Adrenal gland (tissue), 9 donors: ENCODE measurements at regions not wholly inside any gene's neighbourhood (a gene's known extent, or its start where the extent isn't known, plus 50 kb on each side); places are given as distances from the start of the nearest gene placed in this dataset.

Experiments used
- DNase-seq, 7 donors: peaks; one replicate each; pipeline ENCODE4 v3.0.0-alpha.2; 2019 to 2020
- H3K27ac ChIP-seq, 5 donors: fragments of 200-600 bp; sonication (generic) in 4 of 5; 1 replicate in 3 of 5; 2 replicates in 2 of 5; pipeline versions ENCODE4 v1.5.1 to v1.8.0; 2016 to 2020; ENCODE audit warnings: mild to moderate bottlenecking in 1 of 5
- H3K27me3 ChIP-seq: fragments of 200-600 bp; 2 replicates; pipeline ENCODE4 v1.8.0; 2021
- H3K36me3 ChIP-seq, 2 donors: fragments of 200-600 bp; replicated peaks in 1 of 2; 1 replicate in 1 of 2; 2 replicates in 1 of 2; pipeline versions ENCODE4 v1.5.1 to v1.8.0; 2018 to 2022
- H3K4me1 ChIP-seq, 2 donors: fragments of 200-600 bp; replicated peaks in 1 of 2; 1 replicate in 1 of 2; 2 replicates in 1 of 2; pipeline versions ENCODE4 v1.5.1 to v1.8.0; 2018 to 2021
- H3K4me3 ChIP-seq, 4 donors: fragments of 200-600 bp; sonication (generic) in 3 of 4; one replicate each; pipeline ENCODE4 v1.5.1; 2016 to 2018
- H3K9me3 ChIP-seq, 3 donors: fragments of 200-600 bp; sonication (generic) in 1 of 3; replicated peaks in 1 of 3; 1 replicate in 2 of 3; 2 replicates in 1 of 3; pipeline versions ENCODE4 v1.5.1 to v1.8.0; 2016 to 2021
- POLR2A ChIP-seq, 2 donors: fragments of 450-650 bp; IDR thresholded peaks; one replicate each; pipeline ENCODE4 v1.6.1; 2017; ENCODE audit warnings: antibody characterized with exemption in 2 of 2, mild to moderate bottlenecking in 2 of 2, moderate library complexity in 1 of 2
- WGBS, 4 donors: extraction: QIAGEN DNeasy Blood & Tissue Kit in 2 of 4; methylation state at CpG; one replicate each; pipeline versions ENCODE4 v1.1.5 to v1.1.7; 2013 to 2017; 5-methylcytosine and 5-hydroxymethylcytosine counted together
- intact Hi-C, 2 donors: fragments of 100-400 bp; cut with DNase I; formaldehyde crosslinking; loops; one replicate each; pipeline versions ENCODE4 v1.14.1 to v1.15.0; 2022 to 2023
- TF ChIP-seq, protein P1 (sequence below), 6 experiments: fragments of 450-650 bp in 4 of 6; fragments of 200-600 bp in 2 of 6; sonication (generic) in 1 of 6; IDR thresholded peaks; 1 replicate in 5 of 6; 2 replicates in 1 of 6; pipeline versions ENCODE4 v1.5.1 to v1.8.0; 2016 to 2021; ENCODE audit warnings: antibody characterized with exemption in 6 of 6, mild to moderate bottlenecking in 2 of 6, moderate library complexity in 1 of 6
- donor health status: healthy with polysubstance abuse.
- donor health status: Bipolar disorder and iron deficiency.
- donor health status: DM: yes; HTN: yes; CAD: no.
- donor health status: DM: no; HTN: no; CAD: no.
- donor health status: DM: no; HTN: no; CAD: no.

DNA sequence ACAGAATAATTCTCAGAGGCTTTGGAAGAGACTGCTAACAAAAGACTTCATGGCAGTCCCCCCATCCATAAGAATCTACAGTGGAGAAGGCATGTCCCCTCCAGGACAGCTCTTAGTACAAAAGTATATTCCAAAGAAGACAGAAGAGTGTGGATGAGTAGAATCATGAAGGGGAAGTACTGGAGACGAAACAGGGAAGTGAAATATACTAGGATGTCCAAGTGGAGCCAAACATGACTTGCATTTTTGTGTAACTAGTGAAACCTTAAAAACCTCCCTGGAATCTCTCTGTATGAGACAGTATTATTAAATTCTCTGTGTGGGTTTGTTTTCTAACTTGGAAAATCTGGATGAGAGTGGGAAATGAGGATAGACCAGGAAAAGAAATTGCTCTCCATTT, 312.4 kb downstream of the RSL24D1 start:
- H3K27me3 ChIP-seq: no peaks in the 10 kb centered on the region
- intact Hi-C loops: no loop called here
- H3K4me3 ChIP-seq: no peak overlapping the region
- WGBS, 4 donors: 0% methylated on average over 1 of the region's 1 CpG
- H3K27ac ChIP-seq: no peak overlapping the region
- H3K9me3 ChIP-seq: no peaks in the 10 kb centered on the region
- H3K36me3 ChIP-seq: no peaks in the 10 kb centered on the region
- H3K4me1 ChIP-seq: no peaks in the 10 kb centered on the region
- TF ChIP-seq, protein P1, sequence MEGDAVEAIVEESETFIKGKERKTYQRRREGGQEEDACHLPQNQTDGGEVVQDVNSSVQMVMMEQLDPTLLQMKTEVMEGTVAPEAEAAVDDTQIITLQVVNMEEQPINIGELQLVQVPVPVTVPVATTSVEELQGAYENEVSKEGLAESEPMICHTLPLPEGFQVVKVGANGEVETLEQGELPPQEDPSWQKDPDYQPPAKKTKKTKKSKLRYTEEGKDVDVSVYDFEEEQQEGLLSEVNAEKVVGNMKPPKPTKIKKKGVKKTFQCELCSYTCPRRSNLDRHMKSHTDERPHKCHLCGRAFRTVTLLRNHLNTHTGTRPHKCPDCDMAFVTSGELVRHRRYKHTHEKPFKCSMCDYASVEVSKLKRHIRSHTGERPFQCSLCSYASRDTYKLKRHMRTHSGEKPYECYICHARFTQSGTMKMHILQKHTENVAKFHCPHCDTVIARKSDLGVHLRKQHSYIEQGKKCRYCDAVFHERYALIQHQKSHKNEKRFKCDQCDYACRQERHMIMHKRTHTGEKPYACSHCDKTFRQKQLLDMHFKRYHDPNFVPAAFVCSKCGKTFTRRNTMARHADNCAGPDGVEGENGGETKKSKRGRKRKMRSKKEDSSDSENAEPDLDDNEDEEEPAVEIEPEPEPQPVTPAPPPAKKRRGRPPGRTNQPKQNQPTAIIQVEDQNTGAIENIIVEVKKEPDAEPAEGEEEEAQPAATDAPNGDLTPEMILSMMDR (IDR thresholded peaks at IDR 0.05): no peak
- TF ChIP-seq POLR2A (IDR thresholded peaks at IDR 0.05): no peak
- DNase-seq: no peak

DNA sequence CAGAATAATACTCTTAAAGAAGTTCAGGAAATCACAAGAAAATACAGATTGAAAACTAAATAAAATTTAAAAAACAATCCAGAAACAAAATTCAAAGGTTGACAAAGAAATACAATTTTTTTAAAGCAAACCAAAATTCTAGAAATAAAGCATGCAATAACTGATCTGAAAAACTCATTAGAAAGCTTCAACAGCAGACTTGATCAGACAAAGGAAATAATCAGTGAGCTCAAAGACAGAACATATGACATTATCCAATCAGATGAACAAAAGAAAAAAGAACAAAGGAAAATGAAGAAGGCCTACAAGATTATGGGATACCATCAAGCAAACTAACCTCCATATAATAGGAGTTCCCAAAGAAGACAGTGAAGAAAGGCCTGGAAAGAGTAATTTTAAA, 336.8 kb downstream of the RSL24D1 start:
- no peaks in the 10 kb centered on the region for H3K4me1 ChIP-seq
- TF ChIP-seq, protein P1 (IDR thresholded peaks at IDR 0.05): no peak
- TF ChIP-seq POLR2A (IDR thresholded peaks at IDR 0.05): no peak
- no peak overlapping the region for H3K4me3 ChIP-seq
- H3K36me3 ChIP-seq: no peaks in the 10 kb centered on the region
- H3K27me3 ChIP-seq: no peaks in the 10 kb centered on the region
- H3K27ac ChIP-seq: no peak overlapping the region
- DNase-seq: no peak
- intact Hi-C loops: no loop called here
- H3K9me3 ChIP-seq: peaks cover 0 to 16% (median 0%) of the 10 kb centered on the region in 3 donors

DNA sequence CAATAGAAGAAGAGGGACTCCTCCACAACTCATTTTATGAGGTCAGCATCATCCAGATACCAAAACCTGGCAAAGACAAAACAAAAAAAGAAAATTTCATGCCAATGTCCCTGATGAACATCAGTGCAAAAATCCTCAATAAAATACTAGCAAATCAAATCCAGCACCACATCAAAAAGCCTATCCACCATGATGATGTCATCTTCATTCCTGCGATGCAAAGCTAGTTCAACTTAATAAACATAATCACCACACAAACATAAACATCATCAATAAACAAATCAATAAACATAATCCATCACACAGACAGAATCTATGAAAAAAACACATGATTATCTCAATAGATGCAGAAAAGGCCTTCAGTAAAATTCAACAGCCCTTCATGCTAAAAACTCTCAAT, 342.1 kb downstream of the RSL24D1 start:
- H3K9me3 ChIP-seq: no peaks in the 10 kb centered on the region
- no peak overlapping the region for H3K4me3 ChIP-seq
- H3K36me3 ChIP-seq: no peaks in the 10 kb centered on the region
- WGBS, 4 donors: 88 to 92% (median 89%) methylated on average over 1 of the region's 1 CpG
- DNase-seq: no peak
- H3K27me3 ChIP-seq: no peaks in the 10 kb centered on the region
- intact Hi-C loops: no loop called here
- no peaks in the 10 kb centered on the region for H3K4me1 ChIP-seq
- H3K27ac ChIP-seq: no peak overlapping the region
- TF ChIP-seq, protein P1 (IDR thresholded peaks at IDR 0.05): no peak
- no peak for TF ChIP-seq POLR2A (IDR thresholded peaks at IDR 0.05)

DNA sequence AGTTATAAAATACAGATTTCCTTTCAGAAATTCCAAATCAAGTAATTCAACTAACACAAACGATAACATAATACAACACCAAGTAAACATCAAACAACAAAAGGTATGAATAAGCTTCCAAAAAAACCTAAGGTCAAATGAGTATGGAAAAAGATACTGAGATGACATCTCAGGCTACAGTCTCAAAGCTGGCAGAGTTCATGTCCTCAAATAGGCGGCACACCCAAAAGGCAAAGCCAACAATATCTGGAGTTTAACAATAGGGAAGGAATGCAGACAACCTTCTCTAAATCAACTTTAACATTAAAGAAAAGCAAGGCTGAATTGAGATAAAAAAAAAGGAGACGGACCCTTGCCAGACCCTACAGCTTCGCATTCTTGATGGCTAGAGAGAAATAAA, 346.6 kb downstream of the RSL24D1 start:
- 48 to 63% (median 54%) methylated on average over 4 of the region's 4 CpGs for WGBS, 4 donors

More for the DNA sequence above, 346.6 kb downstream of the RSL24D1 start:
- Histone ChIP-seq H3K4me3 (no peak overlapping the region), H3K27me3 (no peaks in the 10 kb centered on the region), H3K36me3 (no peaks in the 10 kb centered on the region), H3K27ac (no peak overlapping the region), H3K9me3 (no peaks in the 10 kb centered on the region), H3K4me1 (no peaks in the 10 kb centered on the region)
- no peak for DNase-seq
- intact Hi-C loops: no loop called here
- TF ChIP-seq, protein P1 (IDR thresholded peaks at IDR 0.05): no peak
- TF ChIP-seq POLR2A (IDR thresholded peaks at IDR 0.05): no peak
